Adrenal gland (tissue), 9 donors: ENCODE measurements at regions not wholly inside any gene's neighbourhood (a gene's known extent, or its start where the extent isn't known, plus 50 kb on each side); places are given as distances from the start of the nearest gene placed in this dataset.

Experiments used
- DNase-seq, 7 donors: peaks; one replicate each; pipeline ENCODE4 v3.0.0-alpha.2; 2019 to 2020
- H3K27ac ChIP-seq, 5 donors: fragments of 200-600 bp; sonication (generic) in 4 of 5; 1 replicate in 3 of 5; 2 replicates in 2 of 5; pipeline versions ENCODE4 v1.5.1 to v1.8.0; 2016 to 2020; ENCODE audit warnings: mild to moderate bottlenecking in 1 of 5
- H3K27me3 ChIP-seq: fragments of 200-600 bp; 2 replicates; pipeline ENCODE4 v1.8.0; 2021
- H3K36me3 ChIP-seq, 2 donors: fragments of 200-600 bp; replicated peaks in 1 of 2; 1 replicate in 1 of 2; 2 replicates in 1 of 2; pipeline versions ENCODE4 v1.5.1 to v1.8.0; 2018 to 2022
- H3K4me1 ChIP-seq, 2 donors: fragments of 200-600 bp; replicated peaks in 1 of 2; 1 replicate in 1 of 2; 2 replicates in 1 of 2; pipeline versions ENCODE4 v1.5.1 to v1.8.0; 2018 to 2021
- H3K4me3 ChIP-seq, 4 donors: fragments of 200-600 bp; sonication (generic) in 3 of 4; one replicate each; pipeline ENCODE4 v1.5.1; 2016 to 2018
- H3K9me3 ChIP-seq, 3 donors: fragments of 200-600 bp; sonication (generic) in 1 of 3; replicated peaks in 1 of 3; 1 replicate in 2 of 3; 2 replicates in 1 of 3; pipeline versions ENCODE4 v1.5.1 to v1.8.0; 2016 to 2021
- CTCF ChIP-seq, 6 experiments: fragments of 450-650 bp in 4 of 6; fragments of 200-600 bp in 2 of 6; sonication (generic) in 1 of 6; IDR thresholded peaks; 1 replicate in 5 of 6; 2 replicates in 1 of 6; pipeline versions ENCODE4 v1.5.1 to v1.8.0; 2016 to 2021; ENCODE audit warnings: antibody characterized with exemption in 6 of 6, mild to moderate bottlenecking in 2 of 6, moderate library complexity in 1 of 6
- POLR2A ChIP-seq, 2 donors: fragments of 450-650 bp; IDR thresholded peaks; one replicate each; pipeline ENCODE4 v1.6.1; 2017; ENCODE audit warnings: antibody characterized with exemption in 2 of 2, mild to moderate bottlenecking in 2 of 2, moderate library complexity in 1 of 2
- WGBS, 4 donors: extraction: QIAGEN DNeasy Blood & Tissue Kit in 2 of 4; methylation state at CpG; one replicate each; pipeline versions ENCODE4 v1.1.5 to v1.1.7; 2013 to 2017; 5-methylcytosine and 5-hydroxymethylcytosine counted together
- intact Hi-C, 2 donors: fragments of 100-400 bp; cut with DNase I; formaldehyde crosslinking; loops; one replicate each; pipeline versions ENCODE4 v1.14.1 to v1.15.0; 2022 to 2023
- donor health status: healthy with polysubstance abuse.
- donor health status: Bipolar disorder and iron deficiency.
- donor health status: DM: yes; HTN: yes; CAD: no.
- donor health status: DM: no; HTN: no; CAD: no.
- donor health status: DM: no; HTN: no; CAD: no.

DNA sequence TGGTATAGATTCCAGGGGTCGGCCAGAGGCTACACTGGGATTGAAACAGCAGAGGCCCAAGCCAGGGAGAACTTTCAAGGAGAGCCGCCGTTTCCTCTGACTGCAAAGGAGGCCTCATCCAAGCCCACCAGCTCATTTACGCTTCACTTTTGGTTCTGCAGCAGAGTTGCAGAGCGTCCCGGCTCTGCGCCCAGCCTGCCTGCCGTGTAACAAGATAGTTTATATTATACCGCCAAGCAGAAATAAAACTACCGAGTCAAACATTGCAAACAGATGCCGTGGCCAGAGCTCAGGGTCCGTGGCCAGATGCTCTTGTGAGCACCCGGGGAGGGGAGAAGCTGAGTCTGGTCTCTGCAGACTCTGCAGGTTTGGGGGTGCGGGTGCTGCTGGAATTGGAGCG lies 60.7 kb upstream of the TBX3 start:
- DNase-seq, result no peak
- Histone ChIP-seq H3K9me3 (no peaks in the 10 kb centered on the region), H3K4me3 (no peak overlapping the region), H3K27me3 (no peaks in the 10 kb centered on the region), H3K27ac (peak overlapping the region in 3 of 5 donors; percentile 0 to 93 (median 88)), H3K36me3 (no peaks in the 10 kb centered on the region), H3K4me1 (peaks cover 37 to 57% of the 10 kb centered on the region in 2 donors)
- WGBS, 4 donors, result 68 to 89% (median 83%) methylated on average over 10 to 15 of the region's 15 CpGs
- TF ChIP-seq POLR2A (IDR thresholded peaks at IDR 0.05) (no peak), CTCF (IDR thresholded peaks at IDR 0.05) (no peak)
- intact Hi-C loops, result no loop called here

- 93 to 96% (median 95%) methylated on average over 6 of the region's 6 CpGs for WGBS, 4 donors
These were observed 60.3 kb upstream of the TBX3 start for GRCh38 chr12:114744285-114744684.

GRCh38 chr12:114743799-114744198 lies 59.8 kb upstream of the TBX3 start:
- H3K4me3 ChIP-seq, result no peak overlapping the region
- 88 to 100% (median 96%) methylated on average over 1 of the region's 1 CpG for WGBS, 4 donors
- peaks cover 43 to 54% of the 10 kb centered on the region in 2 donors for H3K4me1 ChIP-seq
- H3K9me3 ChIP-seq, result no peaks in the 10 kb centered on the region
- H3K27ac ChIP-seq, result peak overlapping the region in 3 of 5 donors; percentile 8 to 91 (median 80)
- no peaks in the 10 kb centered on the region for H3K27me3 ChIP-seq
- DNase-seq, result no peak
- H3K36me3 ChIP-seq, result no peaks in the 10 kb centered on the region
- TF ChIP-seq CTCF (IDR thresholded peaks at IDR 0.05) (no peak), POLR2A (IDR thresholded peaks at IDR 0.05) (no peak)
- intact Hi-C loops, result no loop called here

More at GRCh38 chr12:114744285-114744684, 60.3 kb upstream of the TBX3 start:
- peak overlapping the region in 3 of 5 donors; percentile 8 to 91 (median 80) for H3K27ac ChIP-seq
- no peak for TF ChIP-seq CTCF (IDR thresholded peaks at IDR 0.05)
- TF ChIP-seq POLR2A (IDR thresholded peaks at IDR 0.05), result no peak
- DNase-seq, result no peak
- H3K36me3 ChIP-seq, result no peaks in the 10 kb centered on the region
- intact Hi-C loops, result no loop called here
- no peaks in the 10 kb centered on the region for H3K9me3 ChIP-seq
- H3K27me3 ChIP-seq, result no peaks in the 10 kb centered on the region
- peaks cover 40 to 55% of the 10 kb centered on the region in 2 donors for H3K4me1 ChIP-seq
- no peak overlapping the region for H3K4me3 ChIP-seq

- Histone ChIP-seq H3K27ac (peak overlapping the region in 3 of 5 donors; percentile 58 to 91 (median 80)), H3K4me3 (no peak overlapping the region), H3K36me3 (no peaks in the 10 kb centered on the region), H3K9me3 (no peaks in the 10 kb centered on the region), H3K27me3 (no peaks in the 10 kb centered on the region), H3K4me1 (peaks cover 41 to 53% of the 10 kb centered on the region in 2 donors)
- no peak for TF ChIP-seq CTCF (IDR thresholded peaks at IDR 0.05)
- TF ChIP-seq POLR2A (IDR thresholded peaks at IDR 0.05), result no peak
- WGBS, 4 donors, result 71 to 82% (median 78%) methylated on average over 4 of the region's 4 CpGs
- no peak for DNase-seq
- intact Hi-C loops, result no loop called here
These were observed 59.3 kb upstream of the TBX3 start for GRCh38 chr12:114743289-114743688.
